ENCODE measurements at regions not wholly inside any gene's neighbourhood (a gene's known extent, or its start where the extent isn't known, plus 50 kb on each side); places are given as distances from the start of the nearest gene placed in this dataset.

GRCh38 chr21:14313300-14313699, 69.6 kb downstream of the HSPA13 start:
- Histone ChIP-seq H3K9me2 (replicated peaks; ENCODE audit: control insufficient read depth, low read length) (no peaks in the 10 kb centered on the region), H3F3A (ENCODE audit: control insufficient read depth, insufficient read depth) (no peaks in the 10 kb centered on the region), H3K27ac (ENCODE audit: low read depth, low read length) (no peak overlapping the region), H3K4me1 (ENCODE audit: control insufficient read depth, low read length) (no peaks in the 10 kb centered on the region), H3K9me3 (ENCODE audit: control insufficient read depth, insufficient read depth, low read length) (no peaks in the 10 kb centered on the region), H3K27me3 (ENCODE audit: control insufficient read depth, low read length) (no peaks in the 10 kb centered on the region), H4K20me1 (ENCODE audit: control insufficient read depth, insufficient read depth, low read depth, low read length) (no peaks in the 10 kb centered on the region), H3K79me2 (ENCODE audit: control insufficient read depth, low read length) (no peaks in the 10 kb centered on the region), H3K4me2 (ENCODE audit: low read length) (no peak overlapping the region), H3K4me3 (ENCODE audit: low read length) (no peak overlapping the region), H3K36me3 (ENCODE audit: control insufficient read depth, low read length) (no peaks in the 10 kb centered on the region)
- TF ChIP-seq CTCF (IDR thresholded peaks at IDR 0.05; ENCODE audit: low read depth, low read length, poor library complexity, severe bottlenecking), result no peak
- TF ChIP-seq EZH2phosphoT487 (IDR thresholded peaks at IDR 0.05; ENCODE audit: borderline replicate concordance, low read length), result no peak

- Histone ChIP-seq H3K79me2 (ENCODE audit: control insufficient read depth, low read length) (no peaks in the 10 kb centered on the region), H3K4me1 (ENCODE audit: control insufficient read depth, low read length) (no peaks in the 10 kb centered on the region), H3K27me3 (ENCODE audit: control insufficient read depth, low read length) (no peaks in the 10 kb centered on the region), H3K4me3 (ENCODE audit: low read length) (no peak overlapping the region), H3K9me2 (replicated peaks; ENCODE audit: control insufficient read depth, low read length) (no peaks in the 10 kb centered on the region), H3K9me3 (ENCODE audit: control insufficient read depth, insufficient read depth, low read length) (no peaks in the 10 kb centered on the region), H4K20me1 (ENCODE audit: control insufficient read depth, insufficient read depth, low read depth, low read length) (no peaks in the 10 kb centered on the region), H3F3A (ENCODE audit: control insufficient read depth, insufficient read depth) (no peaks in the 10 kb centered on the region), H3K4me2 (ENCODE audit: low read length) (no peak overlapping the region), H3K36me3 (ENCODE audit: control insufficient read depth, low read length) (no peaks in the 10 kb centered on the region), H3K27ac (ENCODE audit: low read depth, low read length) (no peak overlapping the region)
- TF ChIP-seq CTCF (IDR thresholded peaks at IDR 0.05; ENCODE audit: low read depth, low read length, poor library complexity, severe bottlenecking) (no peak), EZH2phosphoT487 (IDR thresholded peaks at IDR 0.05; ENCODE audit: borderline replicate concordance, low read length) (no peak)
Observed at GRCh38 chr21:14312871-14313270, 70.1 kb downstream of the HSPA13 start.

- no peaks in the 10 kb centered on the region for H3K36me3 ChIP-seq (ENCODE audit: control insufficient read depth, low read length)
- H3K4me3 ChIP-seq (ENCODE audit: low read length), result no peak overlapping the region
- no peaks in the 10 kb centered on the region for H3K27me3 ChIP-seq (ENCODE audit: control insufficient read depth, low read length)
- no peak overlapping the region for H3K4me2 ChIP-seq (ENCODE audit: low read length)
- no peaks in the 10 kb centered on the region for H3K4me1 ChIP-seq (ENCODE audit: control insufficient read depth, low read length)
- no peaks in the 10 kb centered on the region for H3K9me2 ChIP-seq (replicated peaks; ENCODE audit: control insufficient read depth, low read length)
- no peak overlapping the region for H3K27ac ChIP-seq (ENCODE audit: low read depth, low read length)
- H3K79me2 ChIP-seq (ENCODE audit: control insufficient read depth, low read length), result no peaks in the 10 kb centered on the region
- H3K9me3 ChIP-seq (ENCODE audit: control insufficient read depth, insufficient read depth, low read length), result no peaks in the 10 kb centered on the region
- H4K20me1 ChIP-seq (ENCODE audit: control insufficient read depth, insufficient read depth, low read depth, low read length), result no peaks in the 10 kb centered on the region
- no peaks in the 10 kb centered on the region for H3F3A ChIP-seq (ENCODE audit: control insufficient read depth, insufficient read depth)
- TF ChIP-seq EZH2phosphoT487 (IDR thresholded peaks at IDR 0.05; ENCODE audit: borderline replicate concordance, low read length), result no peak
- no peak for TF ChIP-seq CTCF (IDR thresholded peaks at IDR 0.05; ENCODE audit: low read depth, low read length, poor library complexity, severe bottlenecking)
Observed at GRCh38 chr21:14308234-14308633, 74.7 kb downstream of the HSPA13 start.
